ENCODE measurements at regions not wholly inside any gene's neighbourhood (a gene's known extent, or its start where the extent isn't known, plus 50 kb on each side); places are given as distances from the start of the nearest gene placed in this dataset.

DNA sequence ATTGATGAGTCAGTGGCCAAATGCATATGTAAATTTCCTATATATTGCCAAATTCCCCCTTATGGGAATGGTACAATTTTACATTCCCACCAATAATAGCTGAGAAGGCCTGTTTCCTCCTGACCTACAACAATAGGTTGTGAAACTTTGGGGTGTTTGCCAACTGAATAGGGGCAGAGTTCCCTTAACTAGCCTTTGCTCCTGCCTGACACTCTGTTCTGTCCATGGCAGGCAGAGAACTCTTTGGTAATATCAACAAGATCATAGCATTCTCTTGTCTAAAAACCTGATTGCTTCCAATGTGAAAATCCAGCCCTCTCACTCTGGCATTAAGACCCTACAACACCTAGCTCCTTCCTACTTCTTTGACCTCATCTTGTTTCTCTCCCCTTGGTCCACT is 149.7 kb downstream of the HAPSTR1 start:
- CTCF ChIA-PET: no interaction called here
- TF ChIP-seq, protein P1, sequence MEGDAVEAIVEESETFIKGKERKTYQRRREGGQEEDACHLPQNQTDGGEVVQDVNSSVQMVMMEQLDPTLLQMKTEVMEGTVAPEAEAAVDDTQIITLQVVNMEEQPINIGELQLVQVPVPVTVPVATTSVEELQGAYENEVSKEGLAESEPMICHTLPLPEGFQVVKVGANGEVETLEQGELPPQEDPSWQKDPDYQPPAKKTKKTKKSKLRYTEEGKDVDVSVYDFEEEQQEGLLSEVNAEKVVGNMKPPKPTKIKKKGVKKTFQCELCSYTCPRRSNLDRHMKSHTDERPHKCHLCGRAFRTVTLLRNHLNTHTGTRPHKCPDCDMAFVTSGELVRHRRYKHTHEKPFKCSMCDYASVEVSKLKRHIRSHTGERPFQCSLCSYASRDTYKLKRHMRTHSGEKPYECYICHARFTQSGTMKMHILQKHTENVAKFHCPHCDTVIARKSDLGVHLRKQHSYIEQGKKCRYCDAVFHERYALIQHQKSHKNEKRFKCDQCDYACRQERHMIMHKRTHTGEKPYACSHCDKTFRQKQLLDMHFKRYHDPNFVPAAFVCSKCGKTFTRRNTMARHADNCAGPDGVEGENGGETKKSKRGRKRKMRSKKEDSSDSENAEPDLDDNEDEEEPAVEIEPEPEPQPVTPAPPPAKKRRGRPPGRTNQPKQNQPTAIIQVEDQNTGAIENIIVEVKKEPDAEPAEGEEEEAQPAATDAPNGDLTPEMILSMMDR (conservative IDR thresholded peaks at IDR 0.05; ENCODE audit: low read depth, low read length): no peak
- TF ChIP-seq EZH2 (IDR thresholded peaks at IDR 0.05; ENCODE audit: borderline replicate concordance, low read depth, low read length, poor library complexity, severe bottlenecking): no peak

DNA sequence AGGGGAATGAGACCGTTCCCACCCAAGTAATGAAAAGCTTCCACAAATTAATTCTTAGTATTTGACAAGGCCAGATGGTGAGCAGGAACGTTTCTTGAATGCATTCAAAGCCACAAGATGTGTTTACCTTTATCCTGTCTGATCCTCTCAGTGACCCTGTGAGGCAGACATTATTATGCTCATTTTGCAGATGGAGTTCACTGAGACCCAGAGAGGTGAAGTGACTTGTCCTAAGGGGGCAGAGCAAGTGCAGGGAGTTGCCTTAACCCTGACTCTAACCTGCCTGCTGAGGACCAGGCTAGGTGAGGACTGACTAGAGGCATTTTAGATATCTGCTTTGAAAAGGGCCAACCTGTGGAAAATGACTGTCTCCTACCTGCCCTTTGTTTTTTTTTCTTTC is 156.7 kb downstream of the HAPSTR1 start:
- BruUV-seq (replicated peaks): no TSS peak
- no peaks in the 10 kb centered on the region for H3K36me3 ChIP-seq (ENCODE audit: insufficient read depth, low read length, poor library complexity, severe bottlenecking)
- no peaks in the 10 kb centered on the region for H3K27me3 ChIP-seq (replicated peaks; ENCODE audit: insufficient read depth, low read depth, low read length, poor library complexity)
- intact Hi-C loops (cut with micrococcal nuclease; ENCODE audit: unreplicated experiment): no loop called here
- DNase-seq (ENCODE audit: low spot score): no peak
- CTCF ChIA-PET: interaction anchor here (0.7 kb wide), 2 partner anchors 94 to 379 kb away, joined by 6 to 7 read pairs; no protein-coding TSS in a partner anchor
- no peak overlapping the region for H3K4me3 ChIP-seq (ENCODE audit: low read depth, low read length, poor library complexity, severe bottlenecking)
- no peaks in the 10 kb centered on the region for H3K4me1 ChIP-seq (ENCODE audit: insufficient read depth, low read length, poor library complexity, severe bottlenecking)
- POLR2A ChIA-PET (ENCODE audit: low non-redundant PET): no interaction called here
- TF ChIP-seq EZH2 (IDR thresholded peaks at IDR 0.05; ENCODE audit: borderline replicate concordance, low read depth, low read length, poor library complexity, severe bottlenecking): no peak
- TF ChIP-seq, protein P1 (conservative IDR thresholded peaks at IDR 0.05; ENCODE audit: low read depth, low read length): no peak
- H3K9me3 ChIP-seq (ENCODE audit: low read depth, low read length, poor library complexity, severe bottlenecking): no peaks in the 10 kb centered on the region
- H3K27ac ChIP-seq (ENCODE audit: low read depth, low read length, poor library complexity, severe bottlenecking): no peak overlapping the region

More for the DNA sequence above, 149.7 kb downstream of the HAPSTR1 start:
- no peaks in the 10 kb centered on the region for H3K27me3 ChIP-seq (replicated peaks; ENCODE audit: insufficient read depth, low read depth, low read length, poor library complexity)
- no peaks in the 10 kb centered on the region for H3K36me3 ChIP-seq (ENCODE audit: insufficient read depth, low read length, poor library complexity, severe bottlenecking)
- no peaks in the 10 kb centered on the region for H3K9me3 ChIP-seq (ENCODE audit: low read depth, low read length, poor library complexity, severe bottlenecking)
- H3K27ac ChIP-seq (ENCODE audit: low read depth, low read length, poor library complexity, severe bottlenecking): no peak overlapping the region
- intact Hi-C loops (cut with micrococcal nuclease; ENCODE audit: unreplicated experiment): no loop called here
- POLR2A ChIA-PET (ENCODE audit: low non-redundant PET): interaction anchor here (0.6 kb wide), 1 partner anchor 933 kb away, joined by 3 read pairs; no protein-coding TSS in a partner anchor
- no peaks in the 10 kb centered on the region for H3K4me1 ChIP-seq (ENCODE audit: insufficient read depth, low read length, poor library complexity, severe bottlenecking)
- DNase-seq (ENCODE audit: low spot score): no peak
- no peak overlapping the region for H3K4me3 ChIP-seq (ENCODE audit: low read depth, low read length, poor library complexity, severe bottlenecking)
- BruUV-seq (replicated peaks): no TSS peak

DNA sequence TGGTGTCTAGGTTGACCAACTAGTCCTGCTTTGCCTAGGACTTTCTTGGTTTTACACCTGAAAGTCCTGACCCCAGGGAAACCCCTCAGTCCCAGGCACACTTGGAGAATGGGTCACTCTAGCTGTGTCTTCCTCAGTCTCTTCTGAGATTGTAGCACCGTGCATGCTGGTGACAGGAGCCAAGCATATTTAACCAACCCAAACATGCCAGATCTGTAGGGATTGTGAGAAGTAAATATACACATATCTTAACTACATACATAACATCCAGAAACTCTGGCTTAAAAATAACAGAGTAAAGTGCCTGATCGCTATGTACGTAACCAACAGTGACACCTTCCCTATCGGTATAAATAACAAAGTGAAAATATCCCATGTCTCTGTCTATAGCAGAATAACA is 158.1 kb downstream of the HAPSTR1 start:
- Histone ChIP-seq H3K36me3 (ENCODE audit: insufficient read depth, low read length, poor library complexity, severe bottlenecking) (no peaks in the 10 kb centered on the region), H3K4me1 (ENCODE audit: insufficient read depth, low read length, poor library complexity, severe bottlenecking) (no peaks in the 10 kb centered on the region), H3K27ac (ENCODE audit: low read depth, low read length, poor library complexity, severe bottlenecking) (no peak overlapping the region), H3K9me3 (ENCODE audit: low read depth, low read length, poor library complexity, severe bottlenecking) (no peaks in the 10 kb centered on the region), H3K4me3 (ENCODE audit: low read depth, low read length, poor library complexity, severe bottlenecking) (no peak overlapping the region), H3K27me3 (replicated peaks; ENCODE audit: insufficient read depth, low read depth, low read length, poor library complexity) (no peaks in the 10 kb centered on the region)
- intact Hi-C loops (cut with micrococcal nuclease; ENCODE audit: unreplicated experiment): no loop called here
- no peak for DNase-seq (ENCODE audit: low spot score)
- ChIA-PET POLR2A (ENCODE audit: low non-redundant PET) (no interaction called here), CTCF (no interaction called here)
- BruUV-seq (replicated peaks): no TSS peak
- TF ChIP-seq, protein P1 (conservative IDR thresholded peaks at IDR 0.05; ENCODE audit: low read depth, low read length): no peak
- no peak for TF ChIP-seq EZH2 (IDR thresholded peaks at IDR 0.05; ENCODE audit: borderline replicate concordance, low read depth, low read length, poor library complexity, severe bottlenecking)
